SK-N-SH (cell line): ENCODE measurements at regions not wholly inside any gene's neighbourhood (a gene's known extent, or its start where the extent isn't known, plus 50 kb on each side); places are given as distances from the start of the nearest gene placed in this dataset.

ENCODE experiments used
- CTCF ChIA-PET: fragments of 300-600, 350-600 bp; formaldehyde crosslinking; extraction: SDS; loops from one replicate; lab custom pipeline; 2021; lab: Yijun Ruan, JAX
- POLR2A ChIA-PET: fragments of 350-600 bp; sonication (Branson Sonifier 250); formaldehyde crosslinking; extraction: SDS; loops from one replicate; lab custom pipeline; 2020; ENCODE audit warnings: antibody characterized with exemption, inconsistent platforms; lab: Yijun Ruan, JAX
- DNase-seq: peaks from one replicate; pipeline ENCODE4 v3.0.0; 2012
- H2AFZ ChIP-seq: fragments of 200-600 bp; sonication (generic); 2 replicates; pipeline ENCODE4 v1.8.1; 2016; ENCODE audit warnings: antibody characterized with exemption, mild to moderate bottlenecking, low read depth
- H3F3A ChIP-seq: fragments of 200-600 bp; sonication (generic); replicated peaks from 2 replicates; pipeline ENCODE3; 2016; ENCODE audit warnings: antibody characterized with exemption, mild to moderate bottlenecking; ENCODE audit not compliant: insufficient read depth
- H3K27ac ChIP-seq, 2 experiments: fragments of 200-500 bp in 1 of 2; fragments of 200-600 bp in 1 of 2; sonication (Bioruptor generic) in 1 of 2; sonication (generic), shearing (Covaris generic) in 1 of 2; 2 replicates each; pipeline versions ENCODE4 v1.5.1 to v1.6.1; 2014 to 2016; ENCODE audit warnings: low read depth in 2 of 2, inconsistent platforms in 1 of 2, low read length in 1 of 2, mild to moderate bottlenecking in 1 of 2, mixed read lengths in 1 of 2
- H3K27me3 ChIP-seq: fragments of 200-600 bp; sonication (generic), shearing (Covaris generic); 2 replicates; pipeline ENCODE4 v1.6.1; 2016; ENCODE audit warnings: mixed run types; ENCODE audit not compliant: insufficient read depth
- H3K36me3 ChIP-seq, 2 experiments: fragments of 200-500 bp in 1 of 2; fragments of 200-600 bp in 1 of 2; sonication (Bioruptor generic) in 1 of 2; sonication (generic) in 1 of 2; replicated peaks in 1 of 2; 2 replicates each; pipeline versions ENCODE3 to v1.5.1; 2014 to 2016; ENCODE audit warnings: low read length in 1 of 2, mild to moderate bottlenecking in 1 of 2; ENCODE audit not compliant: insufficient read depth in 2 of 2, control insufficient read depth in 1 of 2
- H3K4me1 ChIP-seq, 2 experiments: fragments of 200-500 bp in 1 of 2; fragments of 200-600 bp in 1 of 2; sonication (Bioruptor generic) in 1 of 2; sonication (generic), shearing (Covaris generic) in 1 of 2; 2 replicates each; pipeline versions ENCODE4 v1.5.1 to v1.6.1; 2014 to 2016; ENCODE audit warnings: low read depth in 1 of 2, low read length in 1 of 2, mixed run types in 1 of 2; ENCODE audit not compliant: insufficient read depth in 2 of 2, control insufficient read depth in 1 of 2
- H3K4me2 ChIP-seq: fragments of 200-600 bp; sonication (generic), shearing (Covaris generic); 2 replicates; pipeline ENCODE4 v1.6.1; 2017; ENCODE audit warnings: mixed run types
- H3K4me3 ChIP-seq, 2 experiments: fragments of 200-500 bp in 1 of 2; fragments of 200-600 bp in 1 of 2; sonication (Bioruptor generic) in 1 of 2; sonication (generic), shearing (Covaris generic) in 1 of 2; 2 replicates each; pipeline versions ENCODE4 v1.5.1 to v1.8.1; 2014 to 2016; ENCODE audit warnings: low read depth in 2 of 2, inconsistent platforms in 1 of 2, low read length in 1 of 2, mild to moderate bottlenecking in 1 of 2, mixed read lengths in 1 of 2, moderate library complexity in 1 of 2
- H3K79me2 ChIP-seq: fragments of 200-600 bp; sonication (generic); 2 replicates; pipeline ENCODE4 v1.8.1; 2017; ENCODE audit warnings: mild to moderate bottlenecking; ENCODE audit not compliant: insufficient read depth
- H3K9ac ChIP-seq: fragments of 200-600 bp; sonication (generic); 2 replicates; pipeline ENCODE4 v1.6.1; 2017; ENCODE audit warnings: mixed run types
- H3K9me2 ChIP-seq: fragments of 200-600 bp; sonication (generic); 2 replicates; pipeline ENCODE4 v1.6.1; 2017; ENCODE audit warnings: mixed run types
- H3K9me3 ChIP-seq: fragments of 200-600 bp; sonication (generic); 2 replicates; pipeline ENCODE4 v1.6.1; 2017; ENCODE audit warnings: mixed run types, mild to moderate bottlenecking, moderate library complexity
- H4K20me1 ChIP-seq: fragments of 200-600 bp; sonication (generic); 2 replicates; pipeline ENCODE4 v1.6.1; 2017; ENCODE audit warnings: mild to moderate bottlenecking, mixed run types; ENCODE audit not compliant: insufficient read depth
- CTCF ChIP-seq: fragments of 200-600 bp; sonication (generic); IDR thresholded peaks from 2 replicates; pipeline ENCODE4 v1.6.1; 2017; ENCODE audit warnings: antibody characterized with exemption, mild to moderate bottlenecking, moderate library complexity
- EP300 ChIP-seq, 2 experiments: IDR thresholded peaks; 2 replicates each; pipeline versions ENCODE4 v1.4.0 to v1.6.1; 2012; ENCODE audit warnings: borderline replicate concordance in 1 of 2, low read depth in 1 of 2, low read length in 1 of 2
- EZH2phosphoT487 ChIP-seq: fragments of 200-600 bp; sonication (generic); IDR thresholded peaks from 2 replicates; pipeline ENCODE4 v1.6.1; 2017; ENCODE audit warnings: low read depth, mixed run types, mild to moderate bottlenecking, antibody characterized with exemption, moderate library complexity, borderline replicate concordance
- FOXJ3 ChIP-seq: sonication (generic); formaldehyde crosslinking; IDR thresholded peaks from 2 replicates; pipeline ENCODE4 v1.5.1; 2020; ENCODE audit warnings: mild to moderate bottlenecking, missing genetic modification reagents
- FOXM1 ChIP-seq: IDR thresholded peaks from 2 replicates; pipeline ENCODE4 v1.4.0; 2012; ENCODE audit warnings: low read depth, mild to moderate bottlenecking
- IRF3 ChIP-seq: fragments of 150-350 bp; IDR thresholded peaks from 2 replicates; pipeline ENCODE4 v1.6.1; 2016; ENCODE audit warnings: mild to moderate bottlenecking, low read depth, low read length
- JUND ChIP-seq: IDR thresholded peaks from 2 replicates; pipeline ENCODE4 v1.4.0; 2012
- MEF2A ChIP-seq: IDR thresholded peaks from 2 replicates; pipeline ENCODE4 v1.4.0; 2012; ENCODE audit warnings: low read depth, borderline replicate concordance
- MXI1 ChIP-seq: IDR thresholded peaks from 2 replicates; pipeline ENCODE4 v1.6.1; 2012; ENCODE audit warnings: mild to moderate bottlenecking, low read depth, low read length, improper control_type of control experiment
- NFIC ChIP-seq: IDR thresholded peaks from 2 replicates; pipeline ENCODE4 v1.4.0; 2012; ENCODE audit warnings: borderline replicate concordance
- NRF1 ChIP-seq: IDR thresholded peaks from 2 replicates; pipeline ENCODE4 v1.6.1; 2012; ENCODE audit warnings: low read depth, mild to moderate bottlenecking, low read length
- RAD21 ChIP-seq: IDR thresholded peaks from 2 replicates; pipeline ENCODE4 v1.6.1; 2012; ENCODE audit warnings: mild to moderate bottlenecking, low read length
- RCOR1 ChIP-seq: fragments of 150-350 bp; IDR thresholded peaks from 2 replicates; pipeline ENCODE4 v1.6.1; 2017; ENCODE audit warnings: antibody characterized with exemption, low read length
- REST ChIP-seq: IDR thresholded peaks from 2 replicates; pipeline ENCODE4 v1.6.1; 2012; ENCODE audit warnings: mild to moderate bottlenecking, low read depth, low read length, moderate library complexity
- RFX5 ChIP-seq: IDR thresholded peaks from 2 replicates; pipeline ENCODE4 v1.6.1; 2012; ENCODE audit warnings: mild to moderate bottlenecking, improper control_type of control experiment, low read length
- SIN3A ChIP-seq: IDR thresholded peaks from 2 replicates; pipeline ENCODE4 v1.6.1; 2012; ENCODE audit warnings: low read depth, mild to moderate bottlenecking, low read length, moderate library complexity, borderline replicate concordance
- SMC3 ChIP-seq: IDR thresholded peaks from 2 replicates; pipeline ENCODE4 v1.6.1; 2012; ENCODE audit warnings: low read depth, low read length, improper control_type of control experiment
- TAF1 ChIP-seq: IDR thresholded peaks from 2 replicates; pipeline ENCODE4 v1.6.1; 2012; ENCODE audit warnings: low read depth, mild to moderate bottlenecking, low read length, moderate library complexity, borderline replicate concordance
- TEAD4 ChIP-seq: IDR thresholded peaks from 2 replicates; pipeline ENCODE4 v1.4.0; 2012; ENCODE audit warnings: mild to moderate bottlenecking, borderline replicate concordance; ENCODE audit not compliant: insufficient read depth
- USF2 ChIP-seq: fragments of 150-350 bp; IDR thresholded peaks from 2 replicates; pipeline ENCODE4 v1.6.1; 2017; ENCODE audit warnings: antibody characterized with exemption, low read length, low read depth, borderline replicate concordance
- ZBTB33 ChIP-seq: IDR thresholded peaks from 2 replicates; pipeline ENCODE4 v1.4.0; 2012; ENCODE audit warnings: low read depth, borderline replicate concordance
- WGBS: methylation state at CpG from one replicate; pipeline ENCODE4 v1.1.6; 2017; ENCODE audit warnings: low lambda C conversion rate; 5-methylcytosine and 5-hydroxymethylcytosine counted together

GRCh38 chr1:242754125-242754524, 229.6 kb upstream of the PLD5 start (continued):
- peak; percentile 11; the same call in 1 of the 2 replicates for TF ChIP-seq RAD21
- no peak for TF ChIP-seq EZH2phosphoT487
- TF ChIP-seq MEF2A: no peak
- no peak for TF ChIP-seq RFX5
- no peak for TF ChIP-seq FOXM1
- TF ChIP-seq JUND: no peak
- no peak for TF ChIP-seq TAF1
- TF ChIP-seq EP300 (IDR thresholded peaks at IDR 0.05; ENCODE audit: borderline replicate concordance in 1 of 2, low read depth in 1 of 2, low read length in 1 of 2): peak in 1 of 2 experiments; percentile 94; a peak in 2 of 4 replicates
- no peak for TF ChIP-seq USF2

GRCh38 chr1:242747233-242747632, 222.7 kb upstream of the PLD5 start:
- H2AFZ ChIP-seq: no peak overlapping the region
- WGBS: 64% methylated on average over 5 of the region's 5 CpGs
- POLR2A ChIA-PET: no interaction called here
- H4K20me1 ChIP-seq: no peaks in the 10 kb centered on the region
- H3K79me2 ChIP-seq: no peaks in the 10 kb centered on the region
- H3K36me3 ChIP-seq: no peaks in the 10 kb centered on the region
- DNase-seq: no peak
- no peaks in the 10 kb centered on the region for H3K9me2 ChIP-seq
- no peaks in the 10 kb centered on the region for H3K27me3 ChIP-seq
- H3K4me3 ChIP-seq: no peak overlapping the region
- no peak overlapping the region for H3K4me2 ChIP-seq
- H3K27ac ChIP-seq: no peak overlapping the region
- no peaks in the 10 kb centered on the region for H3F3A ChIP-seq
- CTCF ChIA-PET: no interaction called here
- H3K4me1 ChIP-seq: no peaks in the 10 kb centered on the region
- no peak overlapping the region for H3K9ac ChIP-seq
- no peaks in the 10 kb centered on the region for H3K9me3 ChIP-seq
- no peak for TF ChIP-seq TEAD4
- no peak for TF ChIP-seq NFIC
- no peak for TF ChIP-seq RFX5
- no peak for TF ChIP-seq RCOR1
- no peak for TF ChIP-seq FOXJ3 (CRISPR knock-in tag)
- no peak for TF ChIP-seq REST
- TF ChIP-seq FOXM1: no peak
- no peak for TF ChIP-seq MXI1
- no peak for TF ChIP-seq SIN3A
- no peak for TF ChIP-seq CTCF
- no peak for TF ChIP-seq EP300 (IDR thresholded peaks at IDR 0.05; ENCODE audit: borderline replicate concordance in 1 of 2, low read depth in 1 of 2, low read length in 1 of 2)
- TF ChIP-seq SMC3: no peak
- no peak for TF ChIP-seq TAF1
- no peak for TF ChIP-seq ZBTB33
- no peak for TF ChIP-seq NRF1
- no peak for TF ChIP-seq MEF2A
- TF ChIP-seq IRF3: no peak
- no peak for TF ChIP-seq USF2
